ENCODE measurements at regions not wholly inside any gene's neighbourhood (a gene's known extent, or its start where the extent isn't known, plus 50 kb on each side); places are given as distances from the start of the nearest gene placed in this dataset.

GRCh38 chr3:83302091-83302490, 1540.6 kb upstream of the GBE1 start:
- ATAC-seq (replicated peaks in 6 of 8): no peak
- Histone ChIP-seq H3K4me3 (no peak overlapping the region), H3K4me1 (replicated peaks in 1 of 2) (no peaks in the 10 kb centered on the region), H3K27ac (no peak overlapping the region)
- in situ Hi-C loops (cut with MboI; ENCODE audit: low pct_unique_long_range_greater_than_20kb in 2 of 9, low sequenced_read_pairs in 9 of 9, unreplicated experiment in 9 of 9): no loop called here

GRCh38 chr3:83317605-83318004, 1556.2 kb upstream of the GBE1 start:
- Histone ChIP-seq H3K4me3 (no peak overlapping the region), H3K4me1 (replicated peaks in 1 of 2) (no peaks in the 10 kb centered on the region), H3K27ac (no peak overlapping the region)
- WGBS, 10 experiments: 0 to 100% (median 73%) methylated on average over 1 to 3 of the region's 3 CpGs
- in situ Hi-C loops (cut with MboI; ENCODE audit: low pct_unique_long_range_greater_than_20kb in 2 of 9, low sequenced_read_pairs in 9 of 9, unreplicated experiment in 9 of 9): no loop called here
- ATAC-seq (replicated peaks in 6 of 8): no peak

- in situ Hi-C loops (cut with MboI; ENCODE audit: low pct_unique_long_range_greater_than_20kb in 2 of 9, low sequenced_read_pairs in 9 of 9, unreplicated experiment in 9 of 9): no loop called here
Observed at GRCh38 chr3:83320726-83321125, 1559.3 kb upstream of the GBE1 start.

GRCh38 chr3:83321457-83321856, 1560.0 kb upstream of the GBE1 start:
- H3K4me3 ChIP-seq: no peak overlapping the region
- H3K4me1 ChIP-seq (replicated peaks in 1 of 2): no peaks in the 10 kb centered on the region
- no peak overlapping the region for H3K27ac ChIP-seq
- ATAC-seq (replicated peaks in 6 of 8): no peak
- in situ Hi-C loops (cut with MboI; ENCODE audit: low pct_unique_long_range_greater_than_20kb in 2 of 9, low sequenced_read_pairs in 9 of 9, unreplicated experiment in 9 of 9): no loop called here
- WGBS, 10 experiments: 0 to 100% (median 80%) methylated on average over 1 of the region's 1 CpG; no CpG with 5 or more reads in 3 of the 10 experiments

More at GRCh38 chr3:83320726-83321125, 1559.3 kb upstream of the GBE1 start:
- H3K4me3 ChIP-seq: no peak overlapping the region
- no peaks in the 10 kb centered on the region for H3K4me1 ChIP-seq (replicated peaks in 1 of 2)
- no peak overlapping the region for H3K27ac ChIP-seq
- ATAC-seq (replicated peaks in 6 of 8): no peak

- H3K27ac ChIP-seq: no peak overlapping the region
- H3K4me3 ChIP-seq: no peak overlapping the region
- in situ Hi-C loops (cut with MboI; ENCODE audit: low pct_unique_long_range_greater_than_20kb in 2 of 9, low sequenced_read_pairs in 9 of 9, unreplicated experiment in 9 of 9): no loop called here
- 0 to 100% (median 88%) methylated on average over 1 of the region's 1 CpG; no CpG with 5 or more reads in 3 of the 10 experiments for WGBS, 10 experiments
- ATAC-seq (replicated peaks in 6 of 8): no peak
- H3K4me1 ChIP-seq (replicated peaks in 1 of 2): no peaks in the 10 kb centered on the region
Observed at GRCh38 chr3:83321891-83322290, 1560.4 kb upstream of the GBE1 start.

- no peak overlapping the region for H3K27ac ChIP-seq
- 20 to 93% (median 40%) methylated on average over 1 to 2 of the region's 2 CpGs; no CpG with 5 or more reads in 5 of the 10 experiments for WGBS, 10 experiments
- no peaks in the 10 kb centered on the region for H3K4me1 ChIP-seq (replicated peaks in 1 of 2)
- ATAC-seq (replicated peaks in 6 of 8): no peak
- no peak overlapping the region for H3K4me3 ChIP-seq
- in situ Hi-C loops (cut with MboI; ENCODE audit: low pct_unique_long_range_greater_than_20kb in 2 of 9, low sequenced_read_pairs in 9 of 9, unreplicated experiment in 9 of 9): no loop called here
Observed at GRCh38 chr3:83354205-83354604, 1592.8 kb upstream of the GBE1 start.

- no peak overlapping the region for H3K4me3 ChIP-seq
- in situ Hi-C loops (cut with MboI; ENCODE audit: low pct_unique_long_range_greater_than_20kb in 2 of 9, low sequenced_read_pairs in 9 of 9, unreplicated experiment in 9 of 9): no loop called here
- no peak overlapping the region for H3K27ac ChIP-seq
- ATAC-seq (replicated peaks in 6 of 8): no peak
- H3K4me1 ChIP-seq (replicated peaks in 1 of 2): no peaks in the 10 kb centered on the region
- whole genome bisulfite sequencing, 10 experiments: 8 to 100% (median 12%) methylated on average over 2 to 3 of the region's 3 CpGs; no CpG with 5 or more reads in 7 of the 10 experiments
Observed at GRCh38 chr3:83393276-83393675, 1565.5 kb upstream of the CADM2 start.

GRCh38 chr3:83403927-83404326, 1554.9 kb upstream of the CADM2 start:
- WGBS, 10 experiments: 0 to 74% (median 20%) methylated on average over 1 to 3 of the region's 10 CpGs; no CpG with 5 or more reads in 7 of the 10 experiments
- Histone ChIP-seq H3K4me1 (replicated peaks in 1 of 2) (no peaks in the 10 kb centered on the region), H3K4me3 (no peak overlapping the region), H3K27ac (no peak overlapping the region)
- no peak for ATAC-seq (replicated peaks in 6 of 8)
- in situ Hi-C loops (cut with MboI; ENCODE audit: low pct_unique_long_range_greater_than_20kb in 2 of 9, low sequenced_read_pairs in 9 of 9, unreplicated experiment in 9 of 9): no loop called here

GRCh38 chr3:83426300-83426699, 1532.5 kb upstream of the CADM2 start:
- no peak for ATAC-seq (replicated peaks in 6 of 8)
- Histone ChIP-seq H3K4me3 (no peak overlapping the region), H3K27ac (no peak overlapping the region), H3K4me1 (replicated peaks in 1 of 2) (no peaks in the 10 kb centered on the region)
- in situ Hi-C loops (cut with MboI; ENCODE audit: low pct_unique_long_range_greater_than_20kb in 2 of 9, low sequenced_read_pairs in 9 of 9, unreplicated experiment in 9 of 9): no loop called here
- 0 to 100% (median 84%) methylated on average over 1 to 2 of the region's 2 CpGs; no CpG with 5 or more reads in 4 of the 10 experiments for WGBS, 10 experiments

GRCh38 chr3:83434880-83435587, 1523.8 kb upstream of the CADM2 start:
- in situ Hi-C loops (cut with MboI; ENCODE audit: low pct_unique_long_range_greater_than_20kb in 2 of 9, low sequenced_read_pairs in 9 of 9, unreplicated experiment in 9 of 9): no loop called here

GRCh38 chr3:83438188-83438587, 1520.6 kb upstream of the CADM2 start:
- Histone ChIP-seq H3K27ac (no peak overlapping the region), H3K4me3 (no peak overlapping the region), H3K4me1 (replicated peaks in 1 of 2) (peaks cover 7 to 8% of the 10 kb centered on the region in 2 donors)
- in situ Hi-C loops (cut with MboI; ENCODE audit: low pct_unique_long_range_greater_than_20kb in 2 of 9, low sequenced_read_pairs in 9 of 9, unreplicated experiment in 9 of 9): no loop called here
- peak in 2 of 8 experiments; percentile 23 to 76 for ATAC-seq (replicated peaks in 6 of 8)
- WGBS, 10 experiments: 0 to 83% (median 40%) methylated on average over 1 of the region's 1 CpG; no CpG with 5 or more reads in 6 of the 10 experiments

More at GRCh38 chr3:83434880-83435587, 1523.8 kb upstream of the CADM2 start:
- Histone ChIP-seq H3K27ac (peak overlapping the region in 1 of 2 donors; percentile 44), H3K4me1 (replicated peaks in 1 of 2) (peaks cover 7 to 8% of the 10 kb centered on the region in 2 donors), H3K4me3 (no peak overlapping the region)
- WGBS, 10 experiments: 0 to 46% (median 9%) methylated on average over 1 to 3 of the region's 3 CpGs; no CpG with 5 or more reads in 4 of the 10 experiments
- ATAC-seq (replicated peaks in 6 of 8): peak in 7 of 8 experiments; percentile 60 to 99 (median 93)

GRCh38 chr3:83453056-83453455, 1505.7 kb upstream of the CADM2 start:
- Histone ChIP-seq H3K27ac (no peak overlapping the region), H3K4me3 (no peak overlapping the region), H3K4me1 (replicated peaks in 1 of 2) (peaks cover 0 to 13% of the 10 kb centered on the region in 2 donors)
- in situ Hi-C loops (cut with MboI; ENCODE audit: low pct_unique_long_range_greater_than_20kb in 2 of 9, low sequenced_read_pairs in 9 of 9, unreplicated experiment in 9 of 9): no loop called here
- peak in 5 of 8 experiments; percentile 44 to 93 (median 67) for ATAC-seq (replicated peaks in 6 of 8)
- WGBS, 10 experiments: 0 to 60% (median 31%) methylated on average over 1 of the region's 1 CpG; no CpG with 5 or more reads in 2 of the 10 experiments

GRCh38 chr3:83454353-83454752, 1504.4 kb upstream of the CADM2 start:
- peaks cover 0 to 13% of the 10 kb centered on the region in 2 donors for H3K4me1 ChIP-seq (replicated peaks in 1 of 2)
- ATAC-seq (replicated peaks in 6 of 8): peak in 1 of 8 experiments; percentile 43
- in situ Hi-C loops (cut with MboI; ENCODE audit: low pct_unique_long_range_greater_than_20kb in 2 of 9, low sequenced_read_pairs in 9 of 9, unreplicated experiment in 9 of 9): no loop called here
- no peak overlapping the region for H3K27ac ChIP-seq
- no peak overlapping the region for H3K4me3 ChIP-seq
- WGBS, 10 experiments: 13 to 100% (median 80%) methylated on average over 1 to 4 of the region's 4 CpGs

GRCh38 chr3:83457551-83457950, 1501.2 kb upstream of the CADM2 start:
- ATAC-seq (replicated peaks in 6 of 8): peak in 6 of 8 experiments; percentile 24 to 97 (median 77)
- in situ Hi-C loops (cut with MboI; ENCODE audit: low pct_unique_long_range_greater_than_20kb in 2 of 9, low sequenced_read_pairs in 9 of 9, unreplicated experiment in 9 of 9): no loop called here
- Histone ChIP-seq H3K27ac (no peak overlapping the region), H3K4me1 (replicated peaks in 1 of 2) (peaks cover 0 to 8% of the 10 kb centered on the region in 2 donors), H3K4me3 (no peak overlapping the region)
- 0 to 92% (median 66%) methylated on average over 1 to 2 of the region's 2 CpGs for WGBS, 10 experiments

All from motor neuron (in vitro differentiated cells).